ENCODE measurements at regions not wholly inside any gene's neighbourhood (a gene's known extent, or its start where the extent isn't known, plus 50 kb on each side); places are given as distances from the start of the nearest gene placed in this dataset.
A peak's percentile ranks its signal among the peaks of the same experiment; 100 is the strongest.

DNA sequence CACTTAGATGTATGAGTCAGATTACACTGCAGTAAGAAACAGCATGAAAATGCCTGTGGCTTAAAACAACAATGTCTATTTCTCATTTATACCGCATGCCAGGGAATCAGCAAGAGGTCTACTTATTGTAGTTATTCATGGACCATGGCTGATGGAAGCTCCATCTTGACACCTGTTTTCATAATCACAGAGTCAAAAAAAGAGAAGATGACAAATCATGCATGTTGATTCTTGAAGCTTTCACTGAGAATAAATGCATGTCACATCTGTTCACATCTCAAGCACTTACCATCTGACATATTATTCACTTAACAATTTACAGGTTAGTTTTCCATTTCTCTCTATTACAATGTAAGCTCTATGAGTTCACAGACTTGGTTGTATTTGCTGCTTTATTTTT, 194.2 kb upstream of the SLITRK2 start:
- intact Hi-C loops (cut with DNase I): no loop called here
- no peak for DNase-seq

DNA sequence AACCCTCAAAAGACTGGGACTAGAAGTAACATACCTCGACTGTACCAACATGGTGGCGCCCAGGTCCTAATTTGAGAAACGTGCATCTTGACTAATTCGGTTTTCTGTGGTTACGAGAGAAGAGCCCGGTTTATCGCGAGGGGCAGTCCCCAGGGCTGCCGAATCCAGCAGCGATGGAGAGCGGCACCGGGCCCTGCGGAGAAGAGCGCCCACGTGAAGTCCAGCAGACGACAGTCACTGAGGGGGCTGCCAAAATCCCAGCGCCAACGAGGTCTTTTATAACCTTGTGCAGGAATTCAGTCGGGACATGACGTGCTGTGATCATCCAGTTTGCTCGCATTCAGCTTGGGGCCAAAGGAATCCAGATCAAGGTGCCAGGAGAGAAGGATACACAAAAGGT, 187.5 kb upstream of the SLITRK2 start:
- no peak for DNase-seq
- intact Hi-C loops (cut with DNase I): no loop called here

DNA sequence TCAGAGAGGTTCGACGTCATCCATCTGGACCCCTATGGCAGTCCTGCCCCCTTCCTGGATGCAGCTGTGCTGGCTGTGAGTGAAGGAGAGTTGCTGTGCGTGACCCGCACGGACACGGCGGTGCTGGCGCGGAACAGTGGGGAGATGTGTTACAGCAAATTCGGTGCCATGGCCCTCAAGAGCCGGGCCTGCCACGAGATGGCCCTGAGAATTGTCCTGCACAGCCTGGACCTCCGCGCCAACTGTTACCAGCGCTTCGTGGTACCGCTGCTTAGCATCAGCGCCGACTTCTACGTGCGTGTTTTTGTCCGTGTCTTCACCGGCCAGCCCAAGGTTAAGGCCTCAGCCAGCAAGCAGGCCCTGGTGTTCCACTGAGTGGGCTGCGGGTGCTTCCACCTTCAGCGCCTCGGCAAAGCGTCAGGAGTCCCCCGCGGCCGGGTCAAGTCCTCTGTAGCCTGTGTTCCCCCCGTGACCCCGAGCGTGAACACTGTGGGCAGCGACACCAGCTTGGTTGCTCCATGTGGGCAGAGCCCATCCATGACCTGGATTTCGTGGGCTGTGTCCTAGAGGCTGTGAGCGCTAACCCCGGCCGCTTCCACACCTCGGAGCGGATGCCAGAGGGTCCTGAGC, 186.7 kb upstream of the SLITRK2 start:
- DNase-seq: no peak
- intact Hi-C loops (cut with DNase I): no loop called here

DNA sequence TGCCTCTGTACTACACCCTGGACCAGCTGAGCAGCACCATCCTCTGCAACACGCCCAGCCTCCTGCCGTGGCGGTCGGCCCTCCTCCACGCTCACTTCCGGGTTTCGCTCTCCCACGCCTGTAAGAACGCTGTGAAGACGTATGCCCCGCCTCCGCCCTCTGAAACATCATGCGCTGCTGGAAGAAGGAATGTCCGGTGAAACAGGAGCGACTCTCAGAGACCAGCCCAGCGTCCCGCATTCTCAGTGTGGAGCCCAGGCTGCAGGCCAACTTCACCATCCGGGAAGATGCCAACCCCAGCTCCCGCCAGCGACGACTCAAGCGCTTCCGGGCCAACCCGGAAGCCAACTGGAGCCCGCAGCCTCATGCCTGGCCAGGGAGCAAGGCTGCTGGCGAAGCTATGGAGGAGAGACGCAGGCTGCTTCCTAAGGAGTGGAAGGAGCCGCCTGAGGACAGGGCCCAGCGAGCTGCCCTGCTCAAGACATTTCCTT, 186.1 kb upstream of the SLITRK2 start:
- intact Hi-C loops (cut with DNase I): no loop called here

DNA sequence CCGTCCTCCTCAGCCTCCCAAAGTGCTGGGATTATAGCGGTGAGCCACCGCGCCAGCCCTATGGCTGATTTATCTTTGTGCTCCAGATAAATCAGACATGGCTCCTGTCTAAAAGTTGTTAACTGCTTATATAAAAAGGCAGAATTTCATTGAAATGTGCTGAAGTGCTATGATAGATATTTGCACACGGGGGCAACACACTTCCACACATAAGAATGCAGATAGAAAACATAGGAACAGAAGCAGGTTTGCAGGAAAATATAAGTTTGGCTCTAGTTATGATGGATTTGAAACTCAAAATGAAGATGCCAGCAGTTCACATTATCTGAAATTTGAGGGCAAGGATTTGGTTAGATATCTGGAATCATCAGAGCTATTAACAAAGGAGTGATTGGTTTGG, 163.1 kb upstream of the SLITRK2 start:
- DNase-seq: no peak
- intact Hi-C loops (cut with DNase I): no loop called here

More for the DNA sequence above, 186.1 kb upstream of the SLITRK2 start:
- no peak for DNase-seq

DNA sequence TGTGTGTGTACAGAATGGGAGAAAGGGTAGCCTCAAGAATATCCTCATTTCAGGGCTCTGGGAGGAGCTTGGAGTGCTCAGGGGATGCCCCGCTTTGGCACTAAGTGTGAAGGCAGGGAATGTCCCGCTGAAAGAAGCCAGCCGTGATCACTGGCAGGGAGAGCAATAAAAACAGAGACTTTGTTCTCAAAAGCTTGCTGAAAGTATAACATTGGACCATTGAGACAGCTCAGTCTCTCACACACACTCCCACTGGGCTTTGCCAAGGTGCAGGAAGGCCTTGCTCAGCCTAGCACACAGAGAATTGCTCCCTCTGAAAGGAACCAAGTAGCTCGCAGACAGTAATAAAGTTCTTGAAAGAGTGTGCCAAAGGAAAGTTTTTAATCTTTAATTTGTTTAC, 143.8 kb upstream of the SLITRK2 start:
- DNase-seq: peak in 32 of 42 donors; percentile 0 to 44 (median 12)
- intact Hi-C loops (cut with DNase I): no loop called here

DNA sequence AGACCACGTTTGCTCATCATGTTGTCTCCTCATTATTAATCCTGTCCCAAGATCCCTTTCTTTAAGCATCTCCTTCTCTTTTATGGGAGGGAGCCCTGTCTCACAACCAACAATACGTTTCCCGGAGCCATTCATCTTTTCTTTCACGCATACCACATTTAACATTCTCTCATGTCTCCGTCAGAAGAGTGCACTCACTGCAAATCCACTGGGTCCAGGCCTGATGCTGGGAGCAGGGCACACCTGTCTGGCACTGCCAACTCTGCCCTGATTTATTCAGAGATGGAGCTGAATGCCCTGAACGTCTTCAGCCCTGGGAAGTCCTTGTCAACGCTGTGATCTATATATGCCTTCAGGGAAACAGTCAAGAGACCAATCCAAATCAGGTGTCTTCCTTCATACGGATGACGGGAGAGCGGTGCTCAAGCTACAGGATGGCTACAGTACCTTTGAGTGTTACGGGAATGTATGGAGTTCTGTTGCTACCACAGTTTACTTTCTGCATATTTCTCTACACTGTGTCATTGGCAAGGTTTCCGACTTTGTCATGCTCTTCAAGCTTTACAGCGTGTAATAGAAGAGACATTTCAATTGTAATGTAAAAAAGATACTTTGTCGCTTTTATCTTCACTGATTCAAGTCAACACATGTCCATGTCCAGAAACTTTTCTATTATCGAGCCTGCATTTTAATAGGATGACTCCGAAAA, 140.4 kb upstream of the SLITRK2 start:
- intact Hi-C loops (cut with DNase I): no loop called here
- DNase-seq: no peak

DNA sequence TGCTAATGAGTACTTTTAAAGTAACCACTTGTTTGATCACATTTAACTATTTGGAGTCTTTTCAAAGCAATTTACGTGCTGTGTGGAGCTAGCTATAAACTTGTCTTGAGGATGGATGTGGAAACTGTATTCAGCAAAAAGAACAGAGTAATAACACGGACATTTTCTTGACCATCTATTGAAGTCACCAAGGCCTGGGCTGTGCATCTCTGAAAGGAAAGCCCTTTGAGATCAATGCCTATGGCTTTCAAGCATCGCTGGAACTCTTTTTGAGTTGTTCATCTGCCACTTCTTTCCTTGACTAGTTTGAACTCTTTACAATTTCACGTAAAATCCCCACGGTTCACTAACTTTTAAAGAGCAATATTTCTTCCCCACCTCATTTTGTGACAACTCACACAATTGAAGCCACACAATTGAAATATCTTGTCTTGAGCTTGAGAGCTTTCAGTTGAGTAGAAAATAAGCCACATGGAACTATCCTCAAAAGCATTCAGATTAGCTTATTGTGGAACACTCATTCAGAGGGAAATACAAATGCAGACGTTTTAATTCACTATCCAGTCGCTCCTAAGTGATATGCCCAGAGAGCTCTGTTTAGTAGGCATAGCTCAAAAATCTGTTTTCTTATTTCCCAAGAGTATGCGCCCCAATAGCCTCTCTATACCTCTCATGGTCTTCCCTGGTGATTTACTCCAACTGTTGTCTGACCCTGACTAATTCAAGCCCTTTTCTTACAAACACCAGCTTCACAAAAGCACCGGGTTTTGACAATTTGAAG, 134.9 kb upstream of the SLITRK2 start:
- no peak for DNase-seq
- intact Hi-C loops (cut with DNase I): no loop called here

DNA sequence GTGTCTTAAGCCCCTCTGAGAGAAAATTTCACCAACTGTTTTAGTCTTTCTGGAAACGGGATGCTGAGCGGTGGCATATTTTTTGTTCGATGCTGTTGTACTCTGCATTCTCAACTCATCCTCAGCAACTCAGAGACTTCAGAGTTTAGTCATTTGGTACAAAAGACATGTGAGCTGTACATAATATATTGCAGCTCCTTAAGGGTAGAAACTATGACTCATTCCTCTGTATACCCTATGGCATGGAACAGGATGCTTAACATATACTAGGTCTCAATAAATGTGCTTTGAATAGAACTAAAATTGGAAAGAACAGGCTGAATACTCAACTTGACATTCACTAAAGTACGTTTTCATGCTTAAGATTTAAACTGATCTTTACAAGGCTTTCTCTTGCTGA, 130.5 kb upstream of the SLITRK2 start:
- no peak for DNase-seq
- intact Hi-C loops (cut with DNase I): no loop called here

DNA sequence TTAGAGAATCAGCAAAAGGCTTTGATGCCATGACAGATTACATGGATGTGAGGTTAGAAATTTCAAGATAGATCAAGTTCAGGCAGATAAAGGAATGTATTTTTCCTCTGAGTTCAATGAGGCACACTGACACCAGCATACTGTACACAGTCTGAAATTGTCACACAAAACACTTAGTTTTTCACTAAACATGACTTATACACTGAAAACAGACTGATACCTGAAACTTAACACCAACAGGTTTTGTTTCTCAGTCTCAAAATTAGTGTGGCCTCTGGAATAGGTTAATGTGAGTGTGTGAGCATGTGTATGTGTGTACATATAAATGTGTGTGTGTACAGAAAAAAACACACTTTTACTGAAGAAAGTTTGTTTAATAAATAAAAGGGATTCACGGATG, 129.9 kb upstream of the SLITRK2 start:
- intact Hi-C loops (cut with DNase I): no loop called here

DNA sequence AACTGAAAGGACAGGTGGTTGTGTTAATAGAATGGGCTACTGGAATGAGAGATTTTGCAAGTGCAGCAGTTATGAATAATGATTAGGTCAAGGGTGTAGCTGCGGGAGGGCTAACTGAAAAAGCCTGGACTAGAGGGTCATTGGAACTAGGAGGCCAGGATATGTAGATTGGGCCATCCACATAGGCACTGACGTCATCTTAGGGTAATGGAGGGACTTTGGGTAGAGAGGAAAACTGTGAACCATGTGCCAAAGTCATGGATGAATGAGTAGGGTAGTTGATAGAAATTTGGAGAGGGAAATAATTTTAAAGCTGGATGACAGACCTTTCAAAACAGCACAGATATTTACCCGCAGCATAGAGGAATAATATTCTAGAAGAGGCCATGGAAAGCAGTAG, 123.6 kb upstream of the SLITRK2 start:
- DNase-seq: no peak
- intact Hi-C loops (cut with DNase I): no loop called here

More for the DNA sequence above, 129.9 kb upstream of the SLITRK2 start:
- no peak for DNase-seq

DNA sequence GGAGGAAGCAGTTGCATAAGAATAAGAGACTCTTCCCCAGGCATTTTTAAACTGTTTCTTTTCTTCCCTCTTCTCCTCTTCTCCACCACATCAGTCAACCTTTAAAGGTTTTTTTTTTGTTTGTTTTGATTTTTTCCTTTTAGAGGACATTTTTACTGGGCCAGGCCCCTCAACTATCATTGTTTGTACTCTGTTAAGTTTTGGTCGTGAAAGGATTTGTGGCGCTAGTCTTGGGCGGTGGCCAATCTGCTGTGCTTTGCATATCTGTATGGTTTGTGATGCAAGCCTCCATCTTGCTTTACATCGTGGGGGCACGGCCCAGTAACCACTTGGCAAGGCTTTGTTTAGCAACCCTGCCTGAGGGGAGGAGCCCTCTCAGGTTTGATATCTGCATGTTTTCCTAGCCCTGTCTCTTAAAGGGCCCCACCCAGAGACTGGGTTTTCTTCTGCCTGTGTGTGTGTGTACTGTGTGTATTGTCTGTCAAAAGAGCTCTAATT, 101.9 kb upstream of the SLITRK2 start:
- intact Hi-C loops (cut with DNase I): no loop called here
- DNase-seq: no peak

DNA sequence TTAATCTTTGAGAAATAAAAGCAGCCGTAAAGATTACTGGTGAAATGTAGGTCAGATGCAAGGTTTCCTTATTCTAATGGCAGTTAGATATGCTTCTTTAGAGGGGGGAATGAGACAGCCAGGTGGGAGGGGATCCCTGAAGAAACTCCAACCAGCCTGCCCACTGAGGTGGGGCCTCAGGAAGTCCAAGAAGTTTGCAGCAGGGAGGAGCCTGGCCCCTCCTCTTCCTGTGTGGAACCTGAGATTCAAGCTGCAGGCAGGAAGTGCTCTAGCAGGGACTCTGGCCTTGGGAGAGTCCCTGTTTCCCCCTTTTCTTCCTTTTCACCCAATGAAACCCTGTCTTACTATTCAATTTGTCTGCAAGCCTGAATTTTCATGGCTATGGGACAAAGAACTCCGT, 101.4 kb upstream of the SLITRK2 start:
- intact Hi-C loops (cut with DNase I): no loop called here
- DNase-seq: no peak

DNA sequence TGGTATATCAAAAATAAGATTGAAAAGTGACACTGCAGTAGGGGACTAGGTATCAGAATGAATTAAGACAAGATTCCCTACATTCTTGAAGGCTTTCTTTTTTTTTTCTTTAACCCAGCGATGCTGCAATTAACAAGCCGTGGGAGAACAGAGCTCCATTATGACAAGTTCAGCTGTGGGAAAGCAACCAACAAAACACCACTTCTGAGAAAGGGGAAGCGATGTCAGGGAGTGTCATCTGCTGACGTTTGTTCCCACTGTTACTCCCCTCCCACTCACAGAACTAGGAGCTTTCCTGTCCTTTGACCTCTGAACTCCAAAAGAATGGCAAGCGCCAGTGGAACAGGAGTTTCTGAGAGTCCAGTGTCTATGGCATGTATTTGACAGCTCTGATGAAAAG, 90.2 kb upstream of the SLITRK2 start:
- intact Hi-C loops (cut with DNase I): no loop called here
- peak in 36 of 42 donors; percentile 6 to 76 (median 47) for DNase-seq

DNA sequence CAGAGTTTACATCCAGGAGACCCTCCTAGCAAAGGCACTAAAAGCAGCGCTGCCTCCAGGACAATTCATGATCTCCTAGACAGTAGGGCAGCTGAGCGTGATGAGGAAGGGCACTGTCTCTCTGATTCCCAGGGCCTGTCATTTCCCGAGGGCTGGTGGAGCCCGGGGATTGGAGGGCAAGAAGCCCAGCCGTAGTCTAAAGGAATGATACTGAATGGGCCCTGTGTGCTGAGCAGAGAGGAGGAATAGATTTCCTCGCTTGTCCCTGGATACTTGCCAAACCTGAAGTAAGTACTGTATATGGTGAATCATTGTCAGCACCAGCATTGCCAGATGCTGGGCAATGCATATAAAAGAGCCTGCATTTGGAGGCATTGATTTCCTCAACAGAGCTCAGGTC, 88.0 kb upstream of the SLITRK2 start:
- DNase-seq: peak in 41 of 42 donors; percentile 16 to 84 (median 61)
- intact Hi-C loops (cut with DNase I): no loop called here

DNA sequence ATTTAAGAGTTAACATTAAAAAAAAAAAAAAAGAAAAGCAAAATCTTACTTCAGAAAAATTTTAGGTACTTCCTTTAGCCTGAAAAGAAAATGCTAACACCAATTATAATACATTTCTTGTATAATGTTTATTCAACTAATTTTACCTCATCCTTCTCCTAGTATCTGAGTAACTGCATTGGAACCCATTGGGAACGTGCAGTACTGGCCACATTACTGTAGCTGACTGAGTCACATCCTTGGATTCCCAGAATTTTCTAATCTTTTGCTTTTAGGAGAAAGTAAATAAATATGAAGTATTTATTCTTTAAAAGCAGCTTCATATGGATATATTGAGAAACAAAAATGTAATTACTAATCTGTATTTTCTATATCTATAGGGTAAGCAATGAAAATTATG, 82.6 kb upstream of the SLITRK2 start:
- no peak for DNase-seq
- intact Hi-C loops (cut with DNase I): no loop called here

DNA sequence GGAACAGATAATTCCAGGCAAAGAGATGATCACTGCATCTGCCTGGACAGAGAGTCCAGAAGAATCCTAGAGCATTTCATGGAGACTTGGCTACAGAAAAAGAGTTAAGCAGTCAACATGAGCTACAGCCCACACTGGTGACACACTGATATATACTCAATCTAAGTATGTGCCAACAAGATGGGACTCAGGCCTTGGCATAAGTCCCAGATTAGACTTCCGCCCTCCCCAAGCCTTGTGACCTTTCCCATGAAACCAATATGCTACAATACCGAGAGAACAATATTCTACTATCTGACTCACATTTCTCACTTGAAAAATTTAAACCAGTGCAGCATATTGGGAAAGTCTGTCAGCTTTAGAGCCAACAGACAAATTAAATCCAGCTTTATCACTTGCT, 65.7 kb upstream of the SLITRK2 start:
- DNase-seq: peak in 1 of 42 donors; percentile 1
- intact Hi-C loops (cut with DNase I): no loop called here
